GM12878 (cell line): ENCODE measurements at regions not wholly inside any gene's neighbourhood (a gene's known extent, or its start where the extent isn't known, plus 50 kb on each side); places are given as distances from the start of the nearest gene placed in this dataset.

Experiments used
- ATAC-seq: fragments of 200-7000 bp; cut with Tn5 transposase; 3 replicates; pipeline ENCODE4 v1.9.1; 2020; ENCODE audit warnings: mild to moderate bottlenecking, moderate library complexity
- BruUV-seq: library from RNA; stranded (reverse); fragments of 400-500 nt; replicated peaks from 2 replicates; lab custom pipeline; 2021; lab: Mats Ljungman, UMichigan
- CTCF ChIA-PET: fragments of 300-600 bp; sonication (Branson Sonifier 250); formaldehyde crosslinking; extraction: SDS; loops from one replicate; lab custom pipeline; 2021; ENCODE audit warnings: inconsistent platforms; lab: Yijun Ruan, JAX
- POLR2A ChIA-PET: fragments of 350-600 bp; formaldehyde crosslinking; extraction: SDS; loops from one replicate; lab custom pipeline; 2021; ENCODE audit warnings: inconsistent platforms; lab: Charles Lee
- RAD21 ChIA-PET: fragments of 300-600 bp; sonication (Branson Sonifier 250); formaldehyde crosslinking; loops from one replicate; lab custom pipeline; 2023; ENCODE audit warnings: antibody characterized with exemption; ENCODE audit not compliant: unreplicated experiment; lab: Charles Lee
- SMC1A ChIA-PET: fragments of 300-600 bp; sonication (Branson Sonifier 250); formaldehyde crosslinking; loops from one replicate; lab custom pipeline; 2023; ENCODE audit not compliant: unreplicated experiment, uncharacterized antibody; lab: Charles Lee
- DNase-seq: peaks from one replicate; pipeline ENCODE4 v3.0.0-alpha.2; 2011; ENCODE audit warnings: low read depth, low spot score
- FAIRE-seq: peaks from 3 replicates; lab custom pipeline; 2011; peaks lifted over from hg19 to GRCh38; lab: Jason Lieb, UNC
- H2AFZ ChIP-seq: 2 replicates; pipeline ENCODE4 v1.6.0; 2011; ENCODE audit warnings: low read depth, low read length, control low read depth; ENCODE audit not compliant: control insufficient read depth
- H3K27ac ChIP-seq: 2 replicates; pipeline ENCODE4 v1.5.1; 2011; ENCODE audit warnings: control low read depth; ENCODE audit not compliant: control insufficient read depth, insufficient read depth
- H3K27me3 ChIP-seq, 2 experiments: replicated peaks in 1 of 2; 2 replicates each; pipeline versions ENCODE4 v1.6.0 to v1.6.1; 2011; ENCODE audit warnings: low read length in 1 of 2; ENCODE audit not compliant: control insufficient read depth in 2 of 2, insufficient read depth in 2 of 2
- H3K36me3 ChIP-seq, 2 experiments: 2 replicates each; pipeline ENCODE4 v1.5.1; 2011; ENCODE audit warnings: low read length in 1 of 2; ENCODE audit not compliant: control insufficient read depth in 2 of 2, insufficient read depth in 2 of 2
- H3K4me1 ChIP-seq: 2 replicates; pipeline ENCODE4 v1.6.1; 2011; ENCODE audit warnings: mild to moderate bottlenecking, low read length, moderate library complexity, mixed read lengths; ENCODE audit not compliant: control insufficient read depth, insufficient read depth
- H3K4me2 ChIP-seq: 2 replicates; pipeline ENCODE4 v1.6.0; 2011; ENCODE audit warnings: control low read depth; ENCODE audit not compliant: control insufficient read depth, insufficient read depth
- H3K4me3 ChIP-seq: fragments of 200-600 bp; sonication (generic); 2 replicates; pipeline ENCODE4 v1.5.1; 2016
- H3K79me2 ChIP-seq: 2 replicates; pipeline ENCODE4 v1.6.0; 2011; ENCODE audit warnings: low read length; ENCODE audit not compliant: control insufficient read depth, insufficient read depth
- H3K9ac ChIP-seq: 2 replicates; pipeline ENCODE4 v1.8.0; 2011; ENCODE audit warnings: low read length, control low read depth, mixed read lengths; ENCODE audit not compliant: control insufficient read depth, insufficient read depth
- H3K9me3 ChIP-seq: replicated peaks from 3 replicates; pipeline ENCODE4 v1.5.1; 2011; ENCODE audit warnings: mild to moderate bottlenecking, low read length; ENCODE audit not compliant: control insufficient read depth, insufficient read depth
- H4K20me1 ChIP-seq: 2 replicates; pipeline ENCODE4 v1.6.0; 2011; ENCODE audit not compliant: control insufficient read depth, insufficient read depth
- CEBPB ChIP-seq, 2 experiments: fragments of 150-350 bp in 1 of 2; IDR thresholded peaks; 2 replicates each; pipeline ENCODE4 v1.6.1; 2012 to 2014; ENCODE audit warnings: low read depth in 2 of 2, low read length in 2 of 2, borderline replicate concordance in 1 of 2, inconsistent platforms in 1 of 2
- CHD2 ChIP-seq: IDR thresholded peaks from 2 replicates; pipeline ENCODE4 v1.6.1; 2011; ENCODE audit warnings: low read depth, low read length, improper control_type of control experiment, borderline replicate concordance
- E2F8 ChIP-seq: fragments of 450-650 bp; IDR thresholded peaks from 2 replicates; pipeline ENCODE4 v1.6.1; 2018; ENCODE audit warnings: mild to moderate bottlenecking, low read depth, moderate library complexity; ENCODE audit not compliant: partially characterized antibody
- ESRRA ChIP-seq: IDR thresholded peaks from 2 replicates; pipeline ENCODE4 v1.6.1; 2012; ENCODE audit warnings: mild to moderate bottlenecking, low read length, improper control_type of control experiment
- NBN ChIP-seq: fragments of 450-650 bp; IDR thresholded peaks from 2 replicates; pipeline ENCODE4 v1.6.1; 2016
- NR2F1 ChIP-seq: fragments of 450-650 bp; conservative IDR thresholded peaks from 2 replicates; pipeline ENCODE4 v1.6.1; 2017; ENCODE audit warnings: mild to moderate bottlenecking
- SMARCA5 ChIP-seq: fragments of 450-650 bp; IDR thresholded peaks from 2 replicates; pipeline ENCODE4 v1.6.1; 2017; ENCODE audit warnings: mild to moderate bottlenecking
- SRF ChIP-seq, 2 experiments: IDR thresholded peaks; 2 replicates each; pipeline ENCODE4 v1.6.1; 2011; ENCODE audit warnings: low read depth in 2 of 2, low read length in 2 of 2, mild to moderate bottlenecking in 1 of 2, moderate library complexity in 1 of 2
- USF1 ChIP-seq: IDR thresholded peaks from 2 replicates; pipeline ENCODE4 v1.6.1; 2011; ENCODE audit warnings: borderline replicate concordance, low read depth, mild to moderate bottlenecking, moderate library complexity, mixed read lengths, low read length; ENCODE audit not compliant: insufficient read depth; ENCODE audit errors: extremely low read length
- WGBS: methylation state at CpG from one replicate; pipeline ENCODE4 v1.1.6; 2016; ENCODE audit warnings: low lambda C conversion rate; ENCODE audit not compliant: insufficient replicate concordance, insufficient coverage; ENCODE audit errors: missing lambda C conversion rate; 5-methylcytosine and 5-hydroxymethylcytosine counted together
- in situ Hi-C: fragments of 300-500 bp; cut with MboI; formaldehyde crosslinking; loops from 9 replicates; pipeline ENCODE4 v1.14.3; 2018; ENCODE audit warnings: mixed read lengths
- intact Hi-C: fragments of 100-400 bp; cut with micrococcal nuclease; formaldehyde crosslinking; loops from one replicate; pipeline ENCODE4 v1.14.2; 2022; ENCODE audit not compliant: unreplicated experiment

DNA sequence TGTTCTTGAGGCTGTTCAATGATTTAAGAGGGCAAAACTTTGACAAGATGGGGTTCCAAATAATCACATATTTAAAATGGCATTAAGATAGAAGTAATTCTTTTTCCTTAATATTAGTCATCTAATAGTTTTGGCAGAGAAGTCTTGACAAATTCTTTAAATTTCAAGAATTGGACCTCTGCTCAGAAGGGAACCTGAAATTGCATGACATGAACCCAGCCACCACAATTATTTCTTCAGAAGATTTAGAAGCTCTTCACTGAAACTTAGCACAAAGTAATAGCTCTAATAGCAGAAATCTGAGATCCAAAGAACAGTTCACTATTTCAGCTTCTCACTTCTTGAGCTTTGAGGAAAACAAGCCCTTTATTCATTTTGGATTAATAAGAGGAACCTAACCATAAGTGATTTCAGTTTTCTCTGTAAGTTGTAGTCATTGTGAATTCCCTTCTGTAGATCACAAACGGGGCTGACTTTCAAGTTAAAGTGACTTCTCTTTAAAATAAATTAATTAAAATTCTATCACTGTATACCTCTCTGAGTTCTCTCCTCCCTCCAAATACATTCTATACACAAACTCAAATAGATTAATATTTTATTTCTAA, 100.6 kb upstream of the ITGA4 start:
- ATAC-seq, result no peak

More for the DNA sequence above, 100.6 kb upstream of the ITGA4 start:
- whole genome bisulfite sequencing, result 93% methylated on average over 1 of the region's 1 CpG
- SMC1A ChIA-PET, result interaction anchor here (1.1 to 3.1 kb wide), 3 partner anchors 15 to 45 kb away, joined by 3 to 14 read pairs (median 4); no protein-coding TSS in a partner anchor
- no peaks in the 10 kb centered on the region for H3K79me2 ChIP-seq
- TF ChIP-seq E2F8 (no peak), ESRRA (no peak), CHD2 (no peak), SMARCA5 (no peak), NR2F1 (no peak), NBN (no peak), CEBPB (IDR thresholded peaks at IDR 0.05; ENCODE audit: borderline replicate concordance in 1 of 2, low read depth in 2 of 2, low read length in 2 of 2) (no peak), USF1 (no peak), SRF (IDR thresholded peaks at IDR 0.05; ENCODE audit: low read depth in 2 of 2, low read length in 2 of 2) (no peak)
- no peaks in the 10 kb centered on the region for H3K9me3 ChIP-seq
- no peaks in the 10 kb centered on the region for H3K27me3 ChIP-seq
- no peak overlapping the region for H3K4me3 ChIP-seq
- H3K36me3 ChIP-seq, result no peaks in the 10 kb centered on the region
- intact Hi-C loops (no loop called here), in situ Hi-C loops (no loop called here)
- no TSS peak for BruUV-seq
- no peak overlapping the region for H2AFZ ChIP-seq
- H4K20me1 ChIP-seq, result no peaks in the 10 kb centered on the region
- H3K9ac ChIP-seq, result no peak overlapping the region
- CTCF ChIA-PET, result interaction anchor here (2.3 kb wide), 2 partner anchors 12 to 17 kb away, joined by 7 read pairs; no protein-coding TSS in a partner anchor
- H3K4me1 ChIP-seq, result peaks cover 5% of the 10 kb centered on the region
- POLR2A ChIA-PET, result interaction anchor here (1.1 kb wide), 1 partner anchor 18 kb away, joined by 5 read pairs; no protein-coding TSS in a partner anchor
- RAD21 ChIA-PET, result interaction anchor here (1.5 to 1.8 kb wide), 2 partner anchors 42 to 359 kb away, joined by 4 read pairs; no protein-coding TSS in a partner anchor
- H3K4me2 ChIP-seq, result no peak overlapping the region
- DNase-seq (no peak), FAIRE-seq (no peak)
- H3K27ac ChIP-seq, result no peak overlapping the region
